ENCODE measurements at regions not wholly inside any gene's neighbourhood (a gene's known extent, or its start where the extent isn't known, plus 50 kb on each side); places are given as distances from the start of the nearest gene placed in this dataset.
A peak's percentile ranks its signal among the peaks of the same experiment; 100 is the strongest.
"Not testable (repeated sequence)": the region's sequence is repeated elsewhere in the genome, so short reads cannot be mapped to it uniquely, and the experiment has no call there.

DNA sequence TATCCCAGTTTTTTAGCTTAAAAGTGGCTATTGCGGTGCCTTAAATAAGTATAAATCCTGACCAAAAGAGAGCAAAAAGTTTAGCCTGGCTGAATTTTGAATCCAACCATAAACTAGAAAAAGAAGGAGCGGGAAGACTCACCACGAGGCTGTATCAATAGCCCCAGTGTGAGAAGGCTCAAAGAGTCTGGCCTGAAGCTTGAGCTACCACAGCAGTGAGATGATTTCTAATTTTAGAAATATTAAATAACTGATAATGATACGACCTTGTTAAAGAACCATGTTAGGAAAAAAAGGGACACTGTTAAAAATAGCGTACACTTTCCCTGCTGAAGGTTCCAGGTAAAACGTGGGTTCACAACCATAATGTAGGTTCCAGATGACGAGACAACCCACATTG, 134.1 kb upstream of the ZNF462 start:
- no peak for DNase-seq

DNA sequence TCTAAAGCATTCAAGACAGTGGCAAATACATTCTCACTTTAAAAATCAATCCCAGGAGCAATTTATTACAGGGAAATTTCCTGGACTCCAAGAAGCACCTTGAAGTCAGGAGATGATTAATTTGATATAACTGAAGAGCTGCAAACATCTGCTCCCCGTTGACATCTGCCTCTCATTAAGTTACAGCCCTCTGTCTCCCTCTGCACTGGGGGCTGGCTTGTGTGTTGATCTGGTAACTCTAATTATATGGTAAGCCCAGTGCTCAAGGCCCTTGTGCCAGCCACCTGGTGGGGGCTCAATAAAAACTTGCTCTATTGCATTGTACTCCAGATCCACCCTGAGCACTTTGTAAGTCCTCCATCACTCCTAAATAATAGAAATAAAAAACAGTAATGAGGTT, 131.1 kb upstream of the ZNF462 start:
- no peak for DNase-seq

DNA sequence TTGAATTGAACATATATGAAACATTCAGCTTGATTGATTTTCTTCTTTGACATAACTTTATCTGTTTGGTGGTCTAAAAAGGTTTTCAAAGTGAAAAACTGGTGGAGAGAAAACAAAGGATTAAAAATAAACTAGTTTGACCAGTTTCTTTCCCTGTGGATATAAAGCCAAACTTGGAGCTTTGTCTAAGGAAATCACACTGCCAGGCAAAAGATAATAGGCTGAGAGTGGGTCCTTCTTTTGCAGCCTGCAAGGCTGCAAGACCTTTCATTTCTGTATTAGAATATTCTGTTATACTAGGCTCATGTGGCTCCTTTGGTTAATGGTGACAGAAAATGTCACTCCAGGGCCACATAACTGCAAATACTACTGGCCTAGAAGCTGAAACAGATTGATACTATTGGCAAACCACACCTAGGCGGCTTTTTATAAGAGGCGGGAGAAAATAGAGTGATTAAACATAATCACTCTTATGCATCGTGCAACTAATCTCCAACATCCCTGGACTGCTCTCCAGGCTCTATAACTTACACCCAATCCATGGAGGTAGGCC, 129.1 kb upstream of the ZNF462 start:
- DNase-seq: no peak

DNA sequence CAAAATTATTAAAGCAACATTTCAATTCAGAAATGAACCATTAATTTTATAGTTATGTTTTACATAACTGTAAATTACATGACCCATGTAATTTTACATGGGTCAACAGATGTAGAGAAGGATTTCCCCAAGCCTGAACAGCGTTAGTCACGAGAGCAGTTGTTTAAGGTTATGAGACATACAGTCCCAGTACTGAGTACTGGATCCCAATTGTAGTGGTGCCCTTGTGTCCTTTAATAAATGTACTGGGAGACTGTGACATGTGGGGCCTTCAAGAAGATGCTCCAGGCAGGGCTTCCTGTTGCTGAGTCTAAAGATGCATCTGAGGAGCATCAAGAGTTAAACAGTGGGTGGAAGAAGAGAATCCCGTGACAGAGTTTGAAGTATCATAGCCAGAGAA, 125.5 kb upstream of the ZNF462 start:
- DNase-seq: no peak

DNA sequence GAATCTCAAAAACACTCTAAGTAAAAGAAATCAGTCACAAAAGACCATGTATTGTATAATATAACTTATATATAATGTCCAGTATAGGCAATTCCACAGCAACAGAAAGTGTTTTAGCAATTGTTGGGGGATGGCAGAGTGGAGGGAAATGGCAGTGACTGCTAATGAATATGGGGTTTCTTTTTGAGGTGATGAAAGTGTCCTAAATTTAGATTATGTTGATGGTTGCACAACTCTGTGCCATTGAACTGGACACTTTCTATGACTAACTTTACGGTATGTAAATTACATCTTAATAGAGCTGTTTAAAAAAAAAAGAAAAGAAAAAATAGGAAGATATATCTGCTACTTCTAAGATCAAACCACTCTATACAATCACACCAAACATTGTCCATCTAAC, 124.9 kb upstream of the ZNF462 start:
- no peak for DNase-seq

DNA sequence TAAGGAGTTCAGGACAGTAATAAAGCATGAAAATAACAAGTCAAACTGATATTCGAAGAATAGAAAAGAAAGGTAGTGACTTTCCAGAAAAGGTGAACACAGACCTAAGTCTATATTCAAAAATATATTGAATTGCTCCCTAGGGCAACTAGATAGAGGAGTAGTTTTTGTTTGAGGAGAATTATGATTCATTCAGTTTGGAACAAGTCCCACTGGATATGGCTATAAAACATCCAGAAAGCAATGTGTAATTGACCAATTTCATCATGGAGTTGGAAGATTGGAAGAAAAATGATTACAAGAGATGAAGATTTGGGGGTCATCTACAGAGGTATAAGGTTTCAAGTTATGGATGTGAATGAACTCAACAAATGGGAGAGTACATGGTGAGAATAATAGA, 117.5 kb upstream of the ZNF462 start:
- no peak for DNase-seq

DNA sequence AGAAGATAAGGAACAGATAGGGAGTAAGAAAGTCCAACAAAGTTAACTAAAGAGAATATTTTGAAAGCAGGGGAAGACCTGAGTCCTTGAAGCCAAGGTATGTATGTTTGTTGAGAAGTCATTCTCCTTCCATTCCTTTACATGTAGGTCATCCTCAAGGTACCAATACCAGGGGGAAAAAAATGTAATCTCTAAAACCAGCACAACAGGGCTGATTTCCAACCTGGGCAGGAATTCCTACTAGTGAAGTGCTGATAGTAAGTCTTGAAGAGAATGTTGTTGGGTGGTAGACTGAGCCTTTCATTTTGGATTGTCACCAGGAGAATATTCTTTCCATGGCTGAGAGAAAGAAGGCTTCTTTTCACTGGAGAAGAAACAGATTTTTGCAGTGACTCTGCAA, 117.1 kb upstream of the ZNF462 start:
- no peak for DNase-seq

DNA sequence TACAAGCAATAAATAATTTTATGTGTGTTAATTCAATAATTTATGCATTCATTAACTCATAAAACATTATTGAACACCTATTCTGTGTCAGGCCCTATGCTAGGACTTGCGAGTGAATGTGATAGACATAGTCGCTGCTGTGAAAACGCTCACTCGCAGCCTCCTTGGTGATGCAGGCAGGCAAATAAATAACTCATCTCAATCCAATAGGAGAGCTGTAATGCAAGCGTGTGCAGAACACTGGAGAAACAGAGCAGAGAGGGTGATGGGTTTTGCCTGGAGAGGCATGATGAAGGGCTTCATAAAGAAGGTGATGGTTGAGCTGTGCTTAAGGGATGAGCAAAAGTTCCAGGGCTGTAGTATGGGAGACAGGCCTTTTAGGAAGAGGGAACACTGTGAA, 111.3 kb upstream of the ZNF462 start:
- no peak for DNase-seq

DNA sequence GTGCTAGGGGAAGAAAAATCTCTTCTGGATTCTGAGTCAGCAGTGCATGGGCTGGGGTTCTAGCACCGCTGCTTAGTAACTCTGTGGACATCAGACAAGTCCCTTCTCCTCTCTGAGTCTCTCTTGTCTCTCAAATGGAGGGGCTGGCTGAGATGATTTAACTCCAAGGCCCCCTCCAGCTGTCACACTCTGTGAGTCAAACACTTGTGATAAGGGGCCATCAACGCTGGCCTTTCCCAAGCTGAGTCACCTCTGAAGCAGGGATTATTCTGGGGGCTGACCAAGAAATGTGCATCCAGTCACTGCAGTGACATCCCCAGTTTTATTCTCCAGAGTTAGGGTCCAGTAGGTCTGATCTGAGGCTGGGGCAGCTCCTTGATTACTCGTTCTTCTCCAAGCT, 110.4 kb upstream of the ZNF462 start:
- DNase-seq: no peak

DNA sequence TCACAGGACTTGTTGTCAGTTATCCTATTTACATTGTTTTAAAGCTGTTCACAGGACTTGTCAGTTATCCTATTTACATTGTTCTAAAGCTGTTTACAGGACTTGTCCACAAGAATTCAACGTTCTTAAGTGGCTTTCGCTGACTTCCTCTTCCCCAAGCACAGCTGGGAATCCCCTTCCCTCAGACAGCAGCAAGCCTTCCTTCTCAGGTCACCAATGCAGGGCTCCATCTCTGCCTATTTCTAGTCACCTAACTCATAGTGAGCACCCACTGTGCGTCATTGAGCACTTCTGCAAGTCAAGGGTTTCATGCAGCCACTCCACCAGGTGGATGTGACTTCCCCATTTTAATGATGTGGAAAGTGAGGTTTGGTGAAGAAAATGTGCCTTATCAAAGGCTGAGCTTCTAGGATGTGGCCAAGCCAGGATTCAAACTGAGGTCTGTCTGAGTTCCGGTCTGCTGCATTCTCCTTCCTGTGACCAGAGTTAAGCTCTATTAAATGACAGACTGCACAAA, 109.8 kb upstream of the ZNF462 start:
- no peak for DNase-seq

DNA sequence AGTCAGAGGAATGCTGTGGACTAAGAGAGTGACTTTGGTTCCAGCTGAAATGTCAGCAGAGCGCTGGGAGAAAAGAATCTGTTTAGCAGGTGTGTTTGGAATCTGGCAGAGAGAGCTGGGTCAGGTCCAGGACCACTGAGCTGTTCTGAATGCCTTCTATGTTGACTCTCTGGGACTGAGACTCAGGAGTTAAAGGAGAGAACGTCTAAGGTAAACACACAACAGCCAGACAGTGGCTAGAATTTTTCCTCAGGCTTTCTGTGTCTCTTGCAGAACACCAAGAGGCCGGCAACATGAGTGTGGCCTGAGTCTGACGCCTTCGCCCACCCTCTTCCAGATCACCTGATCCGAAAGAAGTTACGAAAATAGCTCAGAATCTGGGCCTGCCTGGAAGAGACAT, 107.2 kb upstream of the ZNF462 start:
- peak; percentile 45 for DNase-seq

DNA sequence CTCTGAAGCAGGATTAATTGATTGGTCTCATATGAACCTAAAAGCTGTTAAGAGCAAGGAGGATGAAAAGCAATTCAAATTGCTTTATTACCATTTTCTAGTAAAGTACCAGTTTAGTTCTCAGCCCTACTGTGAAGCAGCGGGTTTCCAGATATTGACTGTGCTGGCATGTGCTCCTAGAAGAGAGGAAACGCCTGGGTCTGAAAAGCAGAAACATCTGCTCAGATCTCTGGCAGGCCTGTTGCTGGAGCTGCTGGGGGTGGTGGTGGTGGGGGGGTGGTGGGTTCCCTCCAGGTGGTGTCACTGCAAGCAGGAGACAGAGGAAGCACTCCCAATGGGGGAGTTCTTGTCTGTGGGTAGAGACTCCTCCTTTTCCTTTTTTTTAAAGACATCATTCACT, 105.5 kb upstream of the ZNF462 start:
- DNase-seq: no peak

DNA sequence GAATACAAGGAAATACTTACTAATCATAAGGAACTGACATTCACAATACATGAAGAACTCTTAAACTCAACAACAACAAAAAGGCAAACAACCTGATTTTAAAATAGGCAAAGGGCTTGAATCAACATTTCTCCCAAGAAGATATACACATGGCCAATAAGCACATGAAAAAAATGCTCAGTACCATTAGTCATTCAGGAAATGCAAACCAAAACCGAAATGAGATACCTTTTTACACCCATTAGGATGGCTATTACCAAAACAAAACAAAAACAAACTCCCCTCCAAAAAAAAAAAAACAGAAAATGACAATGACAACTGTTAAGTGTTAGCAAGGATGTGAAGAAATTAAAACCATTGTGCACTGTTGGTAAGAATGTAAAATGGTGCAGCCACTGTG, 104.1 kb upstream of the ZNF462 start:
- peak; percentile 33 for DNase-seq

DNA sequence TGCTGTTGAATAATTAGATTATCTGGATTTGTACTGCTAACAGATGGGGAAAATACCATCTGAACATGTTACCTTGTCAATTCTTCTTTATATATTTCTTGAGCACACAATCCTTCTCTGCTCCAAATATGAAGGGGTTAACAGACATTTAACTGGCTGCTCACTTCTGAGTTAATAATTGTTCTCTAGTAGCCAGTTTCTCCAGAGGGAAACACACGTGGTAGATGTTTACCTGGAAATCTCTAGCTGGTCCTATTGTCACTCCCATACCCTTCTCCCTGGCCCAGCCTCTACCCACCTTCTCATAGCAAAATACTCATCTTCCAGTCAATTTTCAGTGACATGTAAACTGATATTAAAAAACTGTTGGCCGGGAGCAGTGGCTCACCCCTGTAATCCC, 101.5 kb upstream of the ZNF462 start:
- no peak for DNase-seq

DNA sequence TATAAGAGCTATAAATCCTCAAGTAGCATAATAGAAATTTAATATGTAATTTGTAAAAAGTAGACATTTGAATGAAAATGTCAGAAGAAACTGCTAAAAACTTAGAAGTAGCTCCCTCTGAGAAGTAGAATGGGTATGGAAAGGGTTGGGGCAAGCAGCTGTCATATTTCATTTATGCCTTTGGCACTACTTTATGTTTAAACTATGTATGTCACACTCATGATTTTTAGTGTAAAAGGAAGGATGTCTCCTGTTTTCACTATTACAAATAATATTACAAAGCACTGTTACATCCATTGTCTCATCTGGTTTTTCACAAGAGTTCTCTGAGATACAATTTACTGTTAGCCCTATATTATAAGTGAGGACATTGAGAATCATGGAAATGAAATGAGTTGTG, 96.3 kb upstream of the ZNF462 start:
- DNase-seq: no peak

DNA sequence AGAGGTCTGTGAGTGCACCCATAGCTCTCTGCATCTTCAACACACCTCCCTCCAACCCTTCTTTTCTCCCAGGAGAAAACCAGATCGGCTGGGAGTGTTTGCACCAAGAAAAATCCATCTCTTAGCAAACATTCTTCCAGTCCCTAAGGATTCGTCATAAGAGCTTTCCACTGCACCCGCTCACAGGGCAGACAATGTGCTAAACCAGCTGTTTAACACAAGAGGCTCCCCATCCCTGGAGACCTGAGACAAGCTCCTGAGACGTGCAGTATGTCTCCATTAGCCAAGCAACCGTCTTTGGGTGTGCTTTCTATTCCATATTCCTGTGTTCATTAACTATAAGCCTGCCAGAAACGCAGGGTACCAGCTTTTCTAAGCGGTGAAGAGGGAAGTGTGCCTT, 93.6 kb upstream of the ZNF462 start:
- DNase-seq: no peak

DNA sequence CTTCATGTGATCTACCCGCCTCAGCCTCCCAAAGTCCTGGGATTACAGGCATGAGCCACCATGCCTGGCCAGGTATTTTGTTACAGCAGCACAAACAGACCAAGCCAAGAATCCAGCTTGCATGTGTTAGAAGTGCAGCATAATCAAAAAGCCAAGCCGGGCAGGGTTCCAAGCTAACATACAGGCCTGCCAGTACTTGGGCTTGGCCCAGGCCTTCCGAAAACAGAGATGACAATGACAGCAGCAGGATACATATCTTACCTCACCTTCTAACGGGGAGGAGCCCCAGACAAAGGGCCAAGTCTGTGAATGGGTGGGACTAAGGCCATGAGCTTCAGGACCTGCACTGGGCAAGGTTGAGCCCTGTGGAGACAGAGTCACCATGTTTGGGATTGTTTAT, 91.4 kb upstream of the ZNF462 start:
- peak; percentile 90 for DNase-seq

DNA sequence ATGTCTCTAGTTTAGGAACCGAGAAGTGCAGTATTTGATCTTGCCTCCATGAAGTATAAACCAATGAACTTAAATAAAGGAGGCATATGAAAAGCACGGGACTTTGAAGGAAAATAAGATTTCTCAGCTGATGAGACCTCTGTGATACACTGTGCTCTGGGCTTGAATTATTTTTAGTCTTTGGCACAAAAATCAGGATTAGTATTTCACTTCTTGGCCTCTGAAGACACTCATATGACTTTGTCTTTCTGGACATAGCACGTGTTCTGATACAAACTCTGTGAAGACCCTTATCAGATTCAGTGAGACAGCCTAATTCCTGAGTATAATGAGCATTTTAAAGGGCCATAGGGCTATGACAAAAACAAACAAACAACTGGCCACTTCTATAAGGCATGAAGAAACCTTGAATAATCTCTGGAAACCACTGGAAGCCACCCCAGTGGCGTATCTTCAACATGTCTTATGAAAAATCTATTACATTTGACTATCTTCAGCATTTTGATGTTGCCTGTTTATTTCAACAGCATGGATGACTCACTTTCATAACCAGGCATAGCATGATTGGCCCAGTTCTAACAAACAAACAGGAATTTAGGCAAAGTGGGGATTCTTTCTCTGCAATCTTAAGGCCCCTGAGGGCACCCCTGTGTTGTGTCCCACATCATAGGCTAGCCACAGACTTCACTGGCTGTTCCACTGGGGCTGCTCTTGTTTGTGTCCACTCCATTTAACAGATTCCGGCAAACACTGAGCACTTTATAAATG, 90.3 kb upstream of the ZNF462 start:
- no peak for DNase-seq

DNA sequence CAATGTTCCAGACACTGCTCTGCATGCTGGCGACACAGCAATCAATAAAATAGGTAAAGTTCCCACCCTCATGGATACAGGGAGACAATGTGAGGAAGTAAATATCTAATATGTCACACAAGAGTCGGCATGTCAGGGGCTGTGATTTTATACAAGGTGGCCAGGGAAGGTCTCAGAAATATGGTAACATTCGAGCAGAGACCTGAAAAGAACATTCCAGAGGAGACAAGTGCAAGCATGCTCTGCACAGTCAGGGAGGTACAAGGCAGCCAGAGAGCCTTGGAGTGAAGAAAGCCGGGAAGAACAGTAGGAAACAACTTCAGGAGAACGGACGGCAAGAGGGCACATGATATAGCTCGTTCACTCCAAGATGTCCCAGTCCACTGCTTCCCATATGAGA, 89.2 kb upstream of the ZNF462 start:
- DNase-seq: no peak

DNA sequence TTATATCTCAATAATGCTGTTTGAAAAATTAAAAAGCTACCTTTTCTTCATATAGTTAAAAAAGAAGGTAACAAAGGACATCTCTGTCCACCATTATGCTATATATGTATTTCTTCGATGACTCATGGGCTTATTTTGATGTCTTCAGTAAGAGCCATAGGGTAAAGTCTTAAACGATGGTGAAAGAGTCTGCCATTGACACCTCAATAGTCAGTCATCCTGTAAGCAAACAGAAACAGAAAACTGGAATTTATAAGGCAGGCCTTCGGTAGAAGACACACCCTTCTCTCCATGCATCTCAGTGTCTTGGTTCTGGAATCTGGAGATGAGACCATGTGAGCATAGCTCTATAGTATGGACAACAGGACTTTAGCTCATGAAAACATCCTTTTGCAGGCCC, 87.0 kb upstream of the ZNF462 start:
- DNase-seq: no peak

DNA sequence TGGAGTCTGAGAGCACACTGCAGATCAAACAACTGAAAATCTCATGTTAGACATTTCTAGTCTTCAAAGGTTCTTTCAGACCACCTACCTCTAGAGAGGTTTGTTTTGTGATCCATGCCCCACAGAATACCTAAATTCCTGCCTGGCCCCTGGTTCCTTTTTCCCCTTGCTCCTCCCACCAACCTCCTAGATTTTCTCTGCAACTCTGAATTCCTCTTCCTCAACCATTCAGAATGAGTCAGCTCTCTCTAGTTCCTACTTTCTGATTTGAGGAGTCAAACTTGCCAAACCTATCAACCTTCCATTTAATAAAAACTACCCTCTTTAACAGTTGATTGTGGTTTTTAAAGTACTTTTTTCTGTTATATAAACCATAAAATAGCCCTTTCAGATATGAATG, 83.2 kb upstream of the ZNF462 start:
- DNase-seq: no peak

DNA sequence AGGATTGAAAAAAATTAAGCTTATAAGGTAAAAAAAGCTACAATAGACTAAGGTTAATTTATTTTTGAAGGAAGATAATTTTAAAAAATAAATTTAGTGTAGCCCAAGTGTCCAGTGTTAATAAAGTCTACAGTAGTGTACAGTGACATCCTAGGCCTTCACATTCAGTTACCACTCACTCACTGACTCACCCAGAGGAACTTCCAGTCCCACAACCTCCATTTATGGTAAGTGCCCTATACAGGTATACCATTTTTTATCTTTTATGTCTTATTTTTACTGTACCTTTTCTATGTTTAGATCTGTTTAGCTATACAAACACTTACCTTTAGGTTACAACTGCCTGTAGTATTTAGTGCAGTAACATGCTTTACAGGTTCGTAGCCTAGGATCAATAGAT, 79.8 kb upstream of the ZNF462 start:
- no peak for DNase-seq

DNA sequence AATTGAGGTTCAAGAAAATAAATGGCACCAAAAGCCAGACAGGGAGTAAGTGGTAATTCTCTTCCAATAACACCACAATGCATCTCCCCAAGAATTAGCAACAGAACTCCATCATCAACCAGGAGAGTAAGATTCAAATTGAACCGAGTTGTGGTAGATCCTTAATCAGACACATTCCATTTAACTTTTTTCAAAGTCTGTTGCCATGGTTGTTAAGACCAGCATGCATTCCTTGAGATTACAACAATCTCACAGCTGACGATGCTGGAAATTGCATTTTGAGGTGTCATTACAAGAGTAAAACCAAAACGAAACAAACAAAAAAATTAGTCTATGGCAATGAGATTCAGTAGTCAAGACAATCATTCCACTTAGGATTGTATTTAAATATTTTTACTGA, 78.9 kb upstream of the ZNF462 start:
- no peak for DNase-seq

DNA sequence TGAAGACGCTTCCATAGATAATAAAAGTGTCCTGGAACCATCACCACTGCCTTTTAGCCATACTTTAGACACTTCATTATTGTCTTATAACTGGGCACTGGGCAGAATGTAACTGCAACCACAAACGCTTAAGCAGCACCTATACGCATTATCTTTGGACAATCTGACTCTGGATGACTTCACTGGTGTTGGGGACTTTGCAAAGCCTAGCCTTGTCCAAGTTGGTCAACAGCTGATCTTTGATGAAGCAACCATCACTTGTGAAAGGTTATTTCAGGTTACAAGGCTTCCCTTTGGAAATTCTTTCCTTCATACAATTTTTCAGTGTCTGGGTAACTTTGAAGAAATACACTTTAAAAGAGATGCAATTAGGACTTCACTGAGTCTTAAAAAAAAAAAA, 77.8 kb upstream of the ZNF462 start:
- no peak for DNase-seq

DNA sequence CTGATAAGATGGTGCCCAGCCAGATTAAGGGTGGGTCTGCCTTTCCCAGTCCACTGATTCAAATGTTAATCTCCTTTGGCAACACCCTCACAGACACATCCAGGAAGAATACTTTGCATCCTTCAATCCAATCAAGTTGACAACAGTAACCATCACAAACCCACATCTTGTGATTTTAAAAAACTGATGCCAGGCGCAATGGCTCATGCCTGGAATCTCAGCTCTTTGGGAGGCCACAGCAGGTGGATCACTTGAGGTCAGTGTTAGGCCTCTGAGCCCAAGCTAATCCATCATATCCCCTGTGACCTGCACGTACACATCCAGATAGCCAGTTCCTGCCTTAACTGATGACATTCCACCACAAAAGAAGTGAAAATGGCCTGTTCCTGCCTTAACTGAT, 74.9 kb upstream of the ZNF462 start:
- DNase-seq: not testable (repeated sequence)
